Right cardiac atrium (tissue), 5 donors: ENCODE measurements at regions not wholly inside any gene's neighbourhood (a gene's known extent, or its start where the extent isn't known, plus 50 kb on each side); places are given as distances from the start of the nearest gene placed in this dataset.
A peak's percentile ranks its signal among the peaks of the same experiment; 100 is the strongest.
"Not testable (repeated sequence)": the region's sequence is repeated elsewhere in the genome, so short reads cannot be mapped to it uniquely, and the experiment has no call there.

Experiments
- ATAC-seq, 2 donors: fragments of 200-7000 bp; cut with Tn5 transposase; one replicate each; pipeline versions ENCODE4 v1.8.0 to v1.9.1; 2020; ENCODE audit warnings: moderate library complexity in 2 of 2, mild to moderate bottlenecking in 1 of 2
- DNase-seq, 3 donors: peaks; one replicate each; pipeline ENCODE4 v3.0.0-alpha.2; 2020
- H3K27ac ChIP-seq: one replicate; pipeline ENCODE4 v1.5.1; 2013; ENCODE audit warnings: mild to moderate bottlenecking, low read length, control low read depth, moderate library complexity
- H3K27me3 ChIP-seq: one replicate; pipeline ENCODE4 v1.6.1; 2013; ENCODE audit not compliant: control insufficient read depth, insufficient read depth
- H3K4me1 ChIP-seq: one replicate; pipeline ENCODE4 v1.6.1; 2013; ENCODE audit warnings: low read length; ENCODE audit not compliant: control insufficient read depth, insufficient read depth
- H3K4me3 ChIP-seq: one replicate; pipeline ENCODE4 v1.5.1; 2013; ENCODE audit warnings: low read length, control low read depth
- H3K9me3 ChIP-seq: one replicate; pipeline ENCODE4 v1.6.1; 2013; ENCODE audit warnings: low read length; ENCODE audit not compliant: control insufficient read depth
- WGBS: extraction: QIAGEN DNeasy Blood & Tissue Kit; methylation state at CpG from one replicate; pipeline ENCODE4 v1.1.7; 2013; 5-methylcytosine and 5-hydroxymethylcytosine counted together
- intact Hi-C, 4 donors: fragments of 100-400 bp; cut with DNase I; formaldehyde crosslinking; loops; one replicate each; pipeline versions ENCODE4 v1.11.0 to v1.14.0; 2022 to 2023
- donor health status: healthy with polysubstance abuse.
- donor health status: DM: no; HTN: yes; CAD: no.
- donor health status: DM: no; HTN: no; CAD: no.
- donor health status: DM: no; HTN: yes; CAD: no; lungs with severe emphysema.
- donor health status: DM: yes; HTN: yes; CAD: no.

DNA sequence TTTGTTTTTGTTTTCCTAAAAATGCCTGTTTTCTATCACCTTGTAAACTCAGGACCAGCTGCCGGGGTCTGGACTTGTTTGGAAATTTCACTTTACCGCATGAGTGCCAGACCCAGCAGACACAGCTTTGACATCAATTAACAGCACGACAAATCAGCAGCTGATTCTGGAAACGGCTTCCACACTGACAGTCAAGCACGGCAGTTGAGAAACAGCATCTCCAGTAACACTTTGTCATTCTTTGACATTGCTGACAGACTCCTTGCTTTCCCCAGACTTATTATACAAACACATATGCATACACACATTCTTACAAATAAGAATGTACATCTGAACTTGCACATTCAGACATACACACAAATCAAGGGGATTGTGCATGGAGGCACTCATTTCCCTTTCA is 1017.6 kb upstream of the HS3ST1 start:
- Histone ChIP-seq H3K27ac (no peak overlapping the region), H3K4me3 (no peak overlapping the region), H3K27me3 (no peaks in the 10 kb centered on the region), H3K9me3 (no peaks in the 10 kb centered on the region), H3K4me1 (no peaks in the 10 kb centered on the region)
- WGBS = 18% methylated on average over 5 of the region's 5 CpGs
- ATAC-seq = peak; percentile 63 to 82
- peak in 2 of 3 donors; percentile 6 to 20 for DNase-seq
- intact Hi-C loops = no loop called here

DNA sequence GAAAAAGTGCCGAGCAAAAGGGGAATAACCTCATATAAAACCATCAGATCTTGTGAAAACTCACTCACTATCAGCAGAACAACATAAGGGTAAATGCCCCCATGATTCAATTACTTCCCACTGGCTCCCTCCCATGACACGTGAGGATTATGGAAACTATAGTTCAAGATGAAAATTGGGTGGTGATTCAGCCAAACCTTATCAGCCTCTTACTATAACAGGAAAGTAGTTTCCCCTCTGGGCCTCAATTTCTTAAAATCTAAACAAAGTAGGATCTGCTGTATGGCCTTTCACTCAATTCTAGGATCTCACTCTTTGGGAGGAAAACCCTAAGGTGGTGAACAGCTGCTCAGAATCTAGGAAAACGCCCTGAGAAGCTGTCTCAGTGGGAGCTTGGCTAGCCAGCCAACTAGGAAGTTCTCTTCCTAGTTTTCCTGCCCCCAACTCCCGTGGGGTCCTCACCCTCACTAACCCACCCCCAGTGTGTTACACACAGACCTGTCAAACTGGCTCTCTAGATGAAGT is 1017.1 kb upstream of the HS3ST1 start:
- ATAC-seq (peak in 1 of 2 donors; percentile 40), DNase-seq (no peak)
- H3K27ac ChIP-seq = no peak overlapping the region
- no peak overlapping the region for H3K4me3 ChIP-seq
- intact Hi-C loops = no loop called here
- no peaks in the 10 kb centered on the region for H3K9me3 ChIP-seq
- WGBS = 32% methylated on average over 4 of the region's 4 CpGs
- H3K27me3 ChIP-seq = no peaks in the 10 kb centered on the region
- no peaks in the 10 kb centered on the region for H3K4me1 ChIP-seq

DNA sequence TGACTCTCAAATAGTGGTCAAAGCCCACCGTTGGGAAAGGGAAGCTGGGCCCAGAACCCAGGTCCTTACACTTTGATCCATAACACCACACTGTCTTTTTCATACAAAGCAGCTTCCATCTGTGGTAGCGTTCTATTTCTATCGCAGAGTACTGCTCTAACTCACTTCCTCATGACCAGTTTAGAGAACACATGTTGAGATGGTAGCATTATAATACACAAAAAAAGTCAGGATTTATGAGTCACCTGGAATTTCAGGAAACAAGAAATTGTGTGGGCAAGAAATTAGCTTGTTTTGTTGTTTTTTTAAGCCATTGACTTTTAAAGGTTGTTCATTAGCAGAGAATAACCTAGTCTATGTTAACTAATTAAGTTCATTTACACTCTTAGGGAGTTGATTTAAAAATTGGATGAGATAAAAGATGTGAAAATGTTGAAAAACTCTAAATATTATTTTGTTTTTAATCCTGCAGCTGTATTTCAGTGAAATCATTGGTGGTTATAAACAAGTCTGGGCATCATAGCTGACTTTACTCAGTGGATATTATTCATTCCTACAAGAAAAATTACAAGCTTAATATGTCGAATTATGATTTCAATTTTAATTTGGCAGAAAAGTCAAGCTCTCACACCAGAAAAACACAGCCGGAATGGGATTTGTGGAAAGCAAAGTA is 1011.1 kb upstream of the HS3ST1 start:
- DNase-seq = no peak

DNA sequence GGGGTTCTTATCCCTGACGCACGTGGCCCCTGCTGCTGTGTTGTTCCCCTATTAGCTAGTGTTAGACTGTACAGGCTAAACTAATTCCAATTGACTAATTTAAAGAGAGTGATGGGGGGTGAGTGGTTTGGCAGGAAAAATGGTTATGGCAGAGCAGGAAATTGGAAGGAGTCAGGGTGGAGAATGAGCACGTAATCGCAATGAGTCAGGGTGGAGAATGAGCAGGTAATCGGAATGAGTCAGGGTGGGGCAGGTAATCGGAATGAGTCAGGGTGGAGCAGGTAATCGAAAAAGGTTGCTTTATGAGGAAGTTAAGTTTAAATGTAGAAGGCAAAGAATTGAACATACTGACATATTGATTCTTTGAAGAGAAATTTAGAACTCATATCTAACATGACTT is 1002.6 kb upstream of the HS3ST1 start:
- H3K4me3 ChIP-seq, H3K4me1 ChIP-seq, ATAC-seq, H3K27ac ChIP-seq, DNase-seq, H3K27me3 ChIP-seq, H3K9me3 ChIP-seq, intact Hi-C loops: not testable (repeated sequence)
- 93% methylated on average over 7 of the region's 7 CpGs for WGBS

More for the DNA sequence above, 1011.1 kb upstream of the HS3ST1 start:
- Histone ChIP-seq H3K9me3 (no peaks in the 10 kb centered on the region), H3K27ac (no peak overlapping the region), H3K4me1 (no peaks in the 10 kb centered on the region), H3K4me3 (no peak overlapping the region), H3K27me3 (no peaks in the 10 kb centered on the region)
- 73% methylated on average over 5 of the region's 5 CpGs for WGBS
- no peak for ATAC-seq
- intact Hi-C loops = no loop called here

DNA sequence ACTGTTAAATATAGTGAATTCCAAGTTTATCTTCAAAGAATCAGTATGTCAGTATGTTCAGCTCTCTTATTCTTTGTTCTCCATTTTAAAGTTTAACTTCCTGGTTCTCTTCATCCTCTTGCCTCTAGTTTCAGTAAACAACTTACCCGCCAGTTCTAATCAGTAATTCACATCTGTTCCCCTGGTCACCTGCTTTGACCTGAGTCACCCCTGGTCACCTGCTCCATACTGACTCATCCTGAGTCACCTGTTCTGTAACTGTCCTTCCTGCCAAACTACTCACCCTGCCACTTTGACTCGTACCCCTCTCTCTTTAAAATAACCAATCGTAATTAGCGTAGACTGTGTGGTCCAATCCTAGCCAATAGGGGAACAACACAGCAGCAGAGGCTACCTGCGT is 992.7 kb upstream of the HS3ST1 start:
- intact Hi-C loops = no loop called here
- ATAC-seq = no peak
- no peak for DNase-seq
- 93% methylated on average over 5 of the region's 5 CpGs for WGBS
- Histone ChIP-seq H3K4me1 (no peaks in the 10 kb centered on the region), H3K4me3 (no peak overlapping the region), H3K27ac (no peak overlapping the region), H3K9me3 (no peaks in the 10 kb centered on the region), H3K27me3 (no peaks in the 10 kb centered on the region)

DNA sequence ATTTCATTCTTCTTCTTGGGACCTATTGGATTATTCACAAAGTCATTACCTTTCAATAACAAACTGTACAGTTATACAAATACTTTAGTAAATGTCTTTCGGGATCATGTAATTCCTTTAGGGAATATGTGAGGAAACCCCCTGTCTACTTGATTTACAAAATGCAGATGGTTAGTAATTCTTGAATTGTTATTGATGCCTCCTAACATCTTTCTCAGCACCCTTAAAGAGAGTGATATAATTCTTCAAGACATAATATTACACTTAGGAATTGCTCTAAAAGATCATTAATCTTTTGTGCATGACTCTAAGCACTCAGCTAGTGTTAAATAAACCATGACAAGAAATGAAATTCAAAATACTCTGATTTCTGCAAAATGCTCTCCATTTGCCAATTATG is 988.1 kb upstream of the HS3ST1 start:
- intact Hi-C loops = no loop called here
- Histone ChIP-seq H3K9me3 (no peaks in the 10 kb centered on the region), H3K4me1 (peaks cover 3% of the 10 kb centered on the region), H3K4me3 (no peak overlapping the region), H3K27ac (no peak overlapping the region), H3K27me3 (no peaks in the 10 kb centered on the region)
- ATAC-seq = no peak
- 55% methylated on average over 1 of the region's 1 CpG for WGBS
- DNase-seq = no peak

DNA sequence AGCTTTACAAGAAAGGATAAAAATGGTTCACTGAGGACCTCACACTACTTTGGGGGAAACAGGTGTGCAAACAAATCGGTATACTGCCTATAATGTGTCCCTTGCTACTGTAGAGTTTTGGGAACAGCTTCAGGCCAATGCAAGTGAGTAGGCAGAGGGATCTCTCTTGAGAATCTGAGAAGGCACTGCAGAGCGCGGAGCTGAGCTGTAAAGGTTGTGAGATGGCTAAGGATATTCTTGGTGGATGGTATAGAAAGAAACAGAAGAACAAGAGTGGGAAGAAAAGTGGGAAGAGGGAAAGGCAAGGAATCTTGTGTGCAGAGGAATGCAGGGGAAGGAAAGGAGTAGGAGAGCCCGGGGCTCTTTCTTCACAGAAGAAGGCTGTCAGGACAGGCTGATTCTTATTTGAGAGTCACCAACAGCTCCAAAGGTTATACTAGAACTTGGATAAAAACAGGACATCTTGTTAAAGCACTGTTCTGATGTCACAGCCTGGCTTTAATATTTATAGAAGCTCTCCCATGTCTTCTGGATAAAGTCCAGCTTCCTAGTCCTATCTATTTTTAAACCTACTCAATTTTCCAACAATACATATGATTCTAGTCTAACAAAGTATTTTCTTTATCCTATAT is 985.6 kb upstream of the HS3ST1 start:
- 82% methylated on average over 4 of the region's 4 CpGs for WGBS
- Histone ChIP-seq H3K27me3 (no peaks in the 10 kb centered on the region), H3K4me3 (no peak overlapping the region), H3K27ac (no peak overlapping the region), H3K4me1 (peaks cover 3% of the 10 kb centered on the region), H3K9me3 (no peaks in the 10 kb centered on the region)
- ATAC-seq = peak in 1 of 2 donors; percentile 51
- intact Hi-C loops = no loop called here
- DNase-seq = no peak

DNA sequence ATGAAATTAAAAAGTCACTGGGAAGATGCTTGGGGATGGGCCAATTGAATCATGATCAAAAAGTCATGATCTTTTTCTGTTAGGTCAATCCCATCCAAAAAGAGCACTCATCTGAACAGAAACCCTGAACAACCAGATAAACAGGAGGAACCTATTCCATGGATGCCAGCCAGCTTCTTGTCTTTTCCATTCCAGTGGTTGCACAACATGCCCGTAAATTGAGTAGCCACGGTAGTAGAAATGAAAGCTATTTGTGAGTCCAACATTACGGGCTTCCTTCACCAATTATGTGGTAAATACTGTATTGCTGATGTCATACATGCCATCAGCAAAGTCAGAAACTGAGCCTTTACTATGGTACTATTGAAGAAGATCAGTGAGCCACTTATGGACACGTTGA is 982.4 kb upstream of the HS3ST1 start:
- no peaks in the 10 kb centered on the region for H3K27me3 ChIP-seq
- intact Hi-C loops = no loop called here
- WGBS = 80% methylated on average over 4 of the region's 4 CpGs
- peaks cover 3% of the 10 kb centered on the region for H3K4me1 ChIP-seq
- no peak overlapping the region for H3K27ac ChIP-seq
- H3K9me3 ChIP-seq = no peaks in the 10 kb centered on the region
- ATAC-seq (no peak), DNase-seq (no peak)
- no peak overlapping the region for H3K4me3 ChIP-seq

DNA sequence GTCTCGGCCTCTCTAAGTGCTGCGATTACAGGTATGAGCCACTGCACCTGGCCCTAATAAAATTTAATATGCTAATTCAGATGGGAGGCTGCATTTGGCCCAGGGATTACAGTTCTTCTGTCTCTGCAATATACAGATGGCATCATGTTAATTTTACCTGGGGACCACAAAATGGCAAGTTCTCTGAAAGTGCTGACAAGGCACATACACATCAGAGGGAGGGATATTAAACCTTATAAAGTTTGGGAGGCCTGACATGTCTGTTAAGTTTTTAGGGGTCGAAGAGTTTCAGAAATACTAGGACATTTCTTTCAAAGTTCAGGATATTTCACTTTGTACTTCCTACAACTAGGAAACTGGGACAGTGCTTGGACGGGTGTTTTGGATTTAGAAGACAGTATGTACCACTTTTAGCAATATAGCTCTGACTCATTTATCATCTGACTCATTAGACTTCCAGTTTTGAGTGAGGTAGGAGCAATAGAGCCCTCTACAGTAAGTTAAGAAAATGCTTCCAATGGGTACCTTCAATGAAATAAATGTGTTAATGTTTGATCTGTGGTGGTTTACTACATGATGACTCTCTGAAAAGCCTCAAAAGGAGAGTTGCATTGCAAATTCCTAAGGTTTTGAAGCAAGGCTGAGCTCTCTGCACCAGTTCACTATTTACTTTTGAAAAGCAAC is 981.0 kb upstream of the HS3ST1 start:
- Histone ChIP-seq H3K27me3 (no peaks in the 10 kb centered on the region), H3K4me3 (no peak overlapping the region), H3K9me3 (no peaks in the 10 kb centered on the region), H3K27ac (no peak overlapping the region), H3K4me1 (peaks cover 3% of the 10 kb centered on the region)
- ATAC-seq = peak in 1 of 2 donors; percentile 80
- intact Hi-C loops = no loop called here
- WGBS = 72% methylated on average over 4 of the region's 4 CpGs
- DNase-seq = no peak

DNA sequence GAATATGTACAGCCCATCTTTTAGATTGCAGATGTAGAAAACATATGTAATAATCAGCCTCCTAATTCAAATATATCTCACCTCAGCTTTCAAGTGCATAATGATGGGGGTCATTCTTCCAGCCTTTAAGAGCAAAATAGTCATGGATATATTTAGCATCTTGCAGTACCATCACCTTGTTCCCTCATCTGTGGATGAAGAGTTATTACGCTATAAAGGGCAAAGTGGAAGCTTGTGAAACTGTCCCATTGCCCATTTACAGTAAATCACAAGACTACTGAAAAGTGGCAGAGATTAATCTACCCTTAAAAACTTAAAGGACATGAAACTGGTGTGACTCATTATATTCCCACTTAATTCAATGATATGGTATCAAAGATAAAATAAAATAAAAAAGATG is 979.7 kb upstream of the HS3ST1 start:
- ATAC-seq (no peak), DNase-seq (no peak)
- Histone ChIP-seq H3K4me1 (no peaks in the 10 kb centered on the region), H3K9me3 (no peaks in the 10 kb centered on the region), H3K27ac (no peak overlapping the region), H3K4me3 (no peak overlapping the region), H3K27me3 (no peaks in the 10 kb centered on the region)
- 88% methylated on average over 1 of the region's 1 CpG for WGBS
- intact Hi-C loops = no loop called here

DNA sequence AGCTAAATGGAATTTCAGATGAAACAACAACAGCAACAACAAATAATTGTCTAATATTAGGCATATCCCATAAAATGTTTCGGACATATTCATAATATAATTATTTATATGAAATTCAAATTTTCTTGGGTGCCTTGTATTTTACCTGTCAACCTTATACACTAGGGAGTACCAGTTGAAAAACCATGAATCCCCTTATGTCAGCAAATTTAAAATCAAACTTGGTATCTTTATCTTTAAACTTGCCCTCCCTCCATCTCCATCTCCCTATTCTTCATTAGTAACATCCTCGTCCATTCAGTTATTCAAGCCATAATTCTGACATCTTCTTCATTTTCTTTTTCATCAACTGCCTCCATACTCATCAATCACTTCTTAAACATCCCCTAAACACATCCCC is 974.5 kb upstream of the HS3ST1 start:
- ATAC-seq = no peak
- Histone ChIP-seq H3K4me1 (no peaks in the 10 kb centered on the region), H3K27ac (no peak overlapping the region), H3K27me3 (no peaks in the 10 kb centered on the region), H3K4me3 (no peak overlapping the region), H3K9me3 (no peaks in the 10 kb centered on the region)
- DNase-seq = no peak
- WGBS = 86% methylated on average over 2 of the region's 2 CpGs
- intact Hi-C loops = no loop called here
